ENCODE measurements at regions not wholly inside any gene's neighbourhood (a gene's known extent, or its start where the extent isn't known, plus 50 kb on each side); places are given as distances from the start of the nearest gene placed in this dataset.
"Not testable (repeated sequence)": the region's sequence is repeated elsewhere in the genome, so short reads cannot be mapped to it uniquely, and the experiment has no call there.

GRCh38 chr12:59517522-59517921 lies 78.3 kb upstream of the SLC16A7 start:
- Mint-ChIP-seq H3K4me1 (peaks cover 3% of the 10 kb centered on the region), H3K36me3 (ENCODE audit: low read depth) (no peaks in the 10 kb centered on the region), H3K27me3 (no peaks in the 10 kb centered on the region), H3K9me3 (no peaks in the 10 kb centered on the region), H3K4me3 (no peak overlapping the region), H3K27ac (no peak overlapping the region)
- DNase-seq = no peak
- intact Hi-C loops (cut with micrococcal nuclease) = no loop called here

GRCh38 chr12:59500915-59501314 lies 94.9 kb upstream of the SLC16A7 start:
- Mint-ChIP-seq H3K9me3 (no peaks in the 10 kb centered on the region), H3K36me3 (ENCODE audit: low read depth) (no peaks in the 10 kb centered on the region), H3K4me1 (peaks cover 5% of the 10 kb centered on the region), H3K27me3 (no peaks in the 10 kb centered on the region), H3K27ac (no peak overlapping the region), H3K4me3 (no peak overlapping the region)
- no peak for DNase-seq
- intact Hi-C loops (cut with micrococcal nuclease) = no loop called here

- no peaks in the 10 kb centered on the region for H3K36me3 Mint-ChIP-seq (ENCODE audit: low read depth)
- H3K4me1 Mint-ChIP-seq = peaks cover 5% of the 10 kb centered on the region
- DNase-seq = no peak
- H3K4me3 Mint-ChIP-seq = no peak overlapping the region
- H3K9me3 Mint-ChIP-seq = no peaks in the 10 kb centered on the region
- intact Hi-C loops (cut with micrococcal nuclease) = no loop called here
- no peak overlapping the region for H3K27ac Mint-ChIP-seq
- H3K27me3 Mint-ChIP-seq = no peaks in the 10 kb centered on the region
Measured at GRCh38 chr12:59500335-59500734, 95.5 kb upstream of the SLC16A7 start.

DNA sequence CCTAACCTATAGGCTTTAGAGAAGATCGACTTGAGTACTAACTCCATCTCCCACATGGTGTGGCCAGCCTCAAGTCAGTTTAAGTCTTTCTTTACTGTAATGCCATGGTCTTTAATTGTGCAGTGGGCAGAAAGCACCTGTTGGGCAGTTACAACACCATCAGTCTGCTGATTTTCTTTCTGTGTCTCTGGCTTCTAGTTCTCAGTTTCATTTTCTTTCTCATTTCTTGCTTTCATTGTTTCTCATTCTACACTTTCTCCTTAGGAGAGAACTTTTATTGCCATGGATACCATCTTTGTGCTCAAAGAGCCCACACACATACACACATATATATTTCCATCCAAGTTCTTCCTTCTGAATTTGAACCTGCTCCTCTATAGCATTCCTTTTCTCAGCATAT lies 96.1 kb upstream of the SLC16A7 start:
- no peaks in the 10 kb centered on the region for H3K36me3 Mint-ChIP-seq (ENCODE audit: low read depth)
- intact Hi-C loops (cut with micrococcal nuclease) = no loop called here
- no peak overlapping the region for H3K4me3 Mint-ChIP-seq
- no peaks in the 10 kb centered on the region for H3K27me3 Mint-ChIP-seq
- H3K4me1 Mint-ChIP-seq = peaks cover 5% of the 10 kb centered on the region
- no peaks in the 10 kb centered on the region for H3K9me3 Mint-ChIP-seq
- no peak for DNase-seq
- no peak overlapping the region for H3K27ac Mint-ChIP-seq

DNA sequence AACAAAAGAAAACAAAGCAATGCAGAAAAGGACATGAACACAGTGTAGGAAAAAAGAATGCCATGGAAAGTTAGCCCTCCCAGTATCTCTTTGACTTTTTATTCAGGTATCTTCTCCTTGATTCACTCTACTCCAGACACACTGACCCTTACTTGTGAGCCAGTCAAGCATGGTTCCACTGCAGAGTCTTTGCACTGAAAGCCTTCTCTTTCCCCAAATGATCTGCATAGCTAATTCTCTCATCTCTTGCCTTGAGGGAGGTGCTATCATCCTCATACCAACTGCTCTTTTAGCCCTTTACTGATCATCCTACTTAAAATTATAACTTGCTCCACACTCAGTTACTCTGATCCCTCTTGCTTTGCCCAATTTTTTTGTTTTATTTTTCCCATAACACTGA lies 101.2 kb upstream of the SLC16A7 start:
- no peak overlapping the region for H3K4me3 Mint-ChIP-seq
- no peaks in the 10 kb centered on the region for H3K36me3 Mint-ChIP-seq (ENCODE audit: low read depth)
- no peaks in the 10 kb centered on the region for H3K27me3 Mint-ChIP-seq
- no peak for DNase-seq
- intact Hi-C loops (cut with micrococcal nuclease) = no loop called here
- no peaks in the 10 kb centered on the region for H3K9me3 Mint-ChIP-seq
- H3K27ac Mint-ChIP-seq = no peak overlapping the region
- no peaks in the 10 kb centered on the region for H3K4me1 Mint-ChIP-seq

DNA sequence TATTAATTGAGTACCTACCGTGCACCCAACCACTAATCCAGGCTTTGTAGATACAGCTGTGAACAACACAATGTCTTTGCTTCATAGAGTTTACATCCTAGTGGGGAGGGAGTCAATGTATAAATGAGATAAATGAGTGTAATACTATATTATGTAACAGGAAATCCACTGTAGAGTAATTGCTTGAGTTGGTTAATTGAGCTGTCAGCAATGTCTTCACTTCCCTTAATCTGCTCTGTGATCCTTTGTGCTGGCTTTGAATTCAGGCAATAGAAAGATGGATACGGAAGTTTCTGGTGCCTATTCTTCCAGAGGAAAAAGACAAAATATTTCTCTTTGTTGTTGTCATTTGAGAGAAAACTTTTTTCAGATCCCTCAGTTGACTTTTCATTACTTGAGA lies 104.0 kb upstream of the SLC16A7 start:
- Mint-ChIP-seq H3K27me3 (no peaks in the 10 kb centered on the region), H3K36me3 (ENCODE audit: low read depth) (no peaks in the 10 kb centered on the region), H3K4me1 (no peaks in the 10 kb centered on the region), H3K27ac (no peak overlapping the region), H3K4me3 (no peak overlapping the region), H3K9me3 (no peaks in the 10 kb centered on the region)
- intact Hi-C loops (cut with micrococcal nuclease) = no loop called here
- no peak for DNase-seq

- H3K4me3 Mint-ChIP-seq = no peak overlapping the region
- no peaks in the 10 kb centered on the region for H3K4me1 Mint-ChIP-seq
- intact Hi-C loops (cut with micrococcal nuclease) = no loop called here
Measured at GRCh38 chr12:59486827-59487226, 109.0 kb upstream of the SLC16A7 start.

DNA sequence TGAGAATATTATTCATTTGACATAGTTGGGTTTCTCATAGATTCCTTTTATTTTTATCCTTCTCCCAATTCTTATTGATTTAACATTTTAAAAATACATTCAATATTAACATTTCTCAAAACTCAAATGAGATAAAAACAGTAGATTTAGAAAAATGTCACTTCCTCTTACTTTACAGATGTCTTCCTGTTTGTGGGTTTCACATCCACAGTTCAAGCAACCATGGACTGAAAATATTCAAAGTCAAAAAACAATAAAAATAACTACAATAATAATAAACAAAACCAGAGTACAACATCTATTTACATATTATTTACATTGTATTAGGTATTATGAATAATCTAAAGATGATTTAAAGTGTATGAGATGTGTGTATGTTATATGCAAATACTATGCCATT lies 111.3 kb upstream of the SLC16A7 start:
- Mint-ChIP-seq H3K27me3 (no peaks in the 10 kb centered on the region), H3K36me3 (ENCODE audit: low read depth) (no peaks in the 10 kb centered on the region), H3K27ac (no peak overlapping the region), H3K4me1 (no peaks in the 10 kb centered on the region), H3K9me3 (peaks cover 3% of the 10 kb centered on the region), H3K4me3 (no peak overlapping the region)
- intact Hi-C loops (cut with micrococcal nuclease) = no loop called here
- DNase-seq = no peak

More at GRCh38 chr12:59486827-59487226, 109.0 kb upstream of the SLC16A7 start:
- DNase-seq = no peak
- Mint-ChIP-seq H3K27me3 (no peaks in the 10 kb centered on the region), H3K36me3 (ENCODE audit: low read depth) (no peaks in the 10 kb centered on the region), H3K27ac (no peak overlapping the region), H3K9me3 (no peaks in the 10 kb centered on the region)

GRCh38 chr12:59474236-59474635 lies 121.6 kb upstream of the SLC16A7 start:
- intact Hi-C loops (cut with micrococcal nuclease); H3K27me3 Mint-ChIP-seq; H3K4me3 Mint-ChIP-seq; DNase-seq; H3K9me3 Mint-ChIP-seq; H3K36me3 Mint-ChIP-seq (ENCODE audit: low read depth); H3K27ac Mint-ChIP-seq; H3K4me1 Mint-ChIP-seq: not testable (repeated sequence)

DNA sequence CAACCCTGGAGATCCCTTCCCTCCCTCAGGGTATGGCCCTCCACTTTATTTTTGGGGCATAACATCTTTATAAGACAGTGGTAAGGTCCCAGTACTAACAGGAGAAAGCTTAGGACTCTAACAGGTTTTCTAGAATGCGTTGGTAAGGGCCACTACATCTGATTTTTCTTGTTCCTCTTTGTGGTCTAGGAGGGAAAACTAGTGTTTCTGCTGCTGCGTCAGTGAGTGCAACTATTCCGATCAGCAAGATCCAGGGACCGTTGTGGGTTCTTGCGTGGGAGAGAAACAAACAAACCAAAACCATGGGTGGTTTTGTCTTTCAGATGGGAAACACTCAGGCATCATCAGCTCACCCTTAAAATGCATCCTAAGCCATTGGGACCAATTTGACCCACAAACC lies 123.6 kb upstream of the SLC16A7 start:
- no peak overlapping the region for H3K27ac Mint-ChIP-seq
- no peaks in the 10 kb centered on the region for H3K36me3 Mint-ChIP-seq (ENCODE audit: low read depth)
- intact Hi-C loops (cut with micrococcal nuclease) = no loop called here
- H3K9me3 Mint-ChIP-seq = peaks cover 7% of the 10 kb centered on the region
- no peak for DNase-seq
- H3K4me1 Mint-ChIP-seq = no peaks in the 10 kb centered on the region
- no peak overlapping the region for H3K4me3 Mint-ChIP-seq
- H3K27me3 Mint-ChIP-seq = no peaks in the 10 kb centered on the region

DNA sequence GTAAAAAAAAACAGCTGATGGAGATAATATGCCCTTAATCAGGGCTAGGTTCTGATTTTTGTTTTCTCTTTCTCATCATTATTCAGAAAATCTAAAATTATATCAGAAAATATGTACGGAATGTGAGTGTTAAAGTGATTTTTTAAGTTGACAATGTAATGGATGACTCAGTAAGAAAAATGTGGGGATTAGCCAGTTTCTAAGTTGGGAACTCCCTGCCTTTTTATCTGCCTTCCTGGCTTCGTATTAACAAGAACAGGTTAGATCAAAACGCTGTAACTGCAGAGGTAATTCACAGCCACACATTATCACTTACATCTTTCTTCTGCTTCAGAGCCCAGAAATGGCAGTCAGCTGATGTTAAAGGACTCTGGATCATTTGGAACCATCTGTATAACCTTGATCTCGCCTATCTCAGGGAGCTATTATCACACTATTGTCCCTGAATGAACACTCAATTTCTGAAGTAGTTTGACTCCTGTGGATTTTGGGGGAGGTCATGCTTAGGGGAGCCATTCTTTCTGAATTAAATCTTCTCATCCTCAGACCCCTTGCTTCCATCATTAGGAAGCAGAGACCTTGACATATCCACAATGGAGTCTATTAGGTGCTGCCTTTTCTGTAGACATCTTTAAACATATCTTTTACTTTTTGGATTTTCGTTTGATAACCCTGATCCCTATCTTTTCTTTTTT lies 135.7 kb upstream of the SLC16A7 start:
- Mint-ChIP-seq H3K27me3 (no peaks in the 10 kb centered on the region), H3K4me3 (no peak overlapping the region), H3K4me1 (no peaks in the 10 kb centered on the region), H3K9me3 (no peaks in the 10 kb centered on the region), H3K27ac (no peak overlapping the region), H3K36me3 (ENCODE audit: low read depth) (no peaks in the 10 kb centered on the region)
- DNase-seq = no peak
- intact Hi-C loops (cut with micrococcal nuclease) = no loop called here

DNA sequence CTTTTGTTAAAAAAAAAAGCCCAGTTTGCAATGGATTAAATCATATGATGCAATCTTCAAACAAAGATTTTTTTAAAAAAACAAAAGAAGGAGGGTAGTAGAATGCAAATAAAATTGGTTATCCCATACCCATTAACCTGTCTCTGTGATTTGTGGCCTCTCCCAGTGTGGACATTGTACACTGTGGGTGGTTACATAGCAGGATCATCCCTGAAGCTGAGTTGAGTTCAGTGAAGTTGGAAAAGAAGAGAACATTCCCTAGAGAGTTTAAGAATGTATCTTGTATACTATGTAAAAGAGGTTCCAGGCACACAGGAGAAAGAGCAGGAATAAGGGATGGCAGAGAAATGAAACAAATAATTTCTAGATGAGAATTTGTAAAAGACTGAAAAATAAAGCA lies 142.4 kb upstream of the SLC16A7 start:
- Mint-ChIP-seq H3K27ac (no peak overlapping the region), H3K36me3 (ENCODE audit: low read depth) (no peaks in the 10 kb centered on the region), H3K4me1 (no peaks in the 10 kb centered on the region), H3K9me3 (no peaks in the 10 kb centered on the region), H3K27me3 (peaks cover 4% of the 10 kb centered on the region), H3K4me3 (no peak overlapping the region)
- intact Hi-C loops (cut with micrococcal nuclease) = no loop called here
- no peak for DNase-seq

GRCh38 chr12:59452746-59453145 lies 143.1 kb upstream of the SLC16A7 start:
- Mint-ChIP-seq H3K36me3 (ENCODE audit: low read depth) (no peaks in the 10 kb centered on the region), H3K9me3 (no peaks in the 10 kb centered on the region), H3K27ac (no peak overlapping the region), H3K4me1 (no peaks in the 10 kb centered on the region), H3K4me3 (no peak overlapping the region), H3K27me3 (peaks cover 4% of the 10 kb centered on the region)
- intact Hi-C loops (cut with micrococcal nuclease) = no loop called here
- DNase-seq = no peak

GRCh38 chr12:59452259-59452658 lies 143.6 kb upstream of the SLC16A7 start:
- no peak overlapping the region for H3K27ac Mint-ChIP-seq

GRCh38 chr12:59446116-59446515 lies 149.7 kb upstream of the SLC16A7 start:
- intact Hi-C loops (cut with micrococcal nuclease) = loop anchor here (1.0 kb wide), 1 partner anchor 362 kb away; no protein-coding TSS in a partner anchor
- H3K4me3 Mint-ChIP-seq = no peak overlapping the region

More at GRCh38 chr12:59452259-59452658, 143.6 kb upstream of the SLC16A7 start:
- Mint-ChIP-seq H3K4me3 (no peak overlapping the region), H3K36me3 (ENCODE audit: low read depth) (no peaks in the 10 kb centered on the region), H3K4me1 (no peaks in the 10 kb centered on the region), H3K9me3 (no peaks in the 10 kb centered on the region), H3K27me3 (peaks cover 4% of the 10 kb centered on the region)
- intact Hi-C loops (cut with micrococcal nuclease) = no loop called here
- DNase-seq = no peak

More at GRCh38 chr12:59446116-59446515, 149.7 kb upstream of the SLC16A7 start:
- H3K9me3 Mint-ChIP-seq = peaks cover 4% of the 10 kb centered on the region
- peaks cover 1% of the 10 kb centered on the region for H3K27me3 Mint-ChIP-seq
- DNase-seq = no peak
- no peak overlapping the region for H3K27ac Mint-ChIP-seq
- no peaks in the 10 kb centered on the region for H3K36me3 Mint-ChIP-seq (ENCODE audit: low read depth)
- H3K4me1 Mint-ChIP-seq = no peaks in the 10 kb centered on the region
